Iris pigment epithelial cell (primary cell): ENCODE measurements at regions not wholly inside any gene's neighbourhood (a gene's known extent, or its start where the extent isn't known, plus 50 kb on each side); places are given as distances from the start of the nearest gene placed in this dataset.

Source experiments
- DNase-seq: peaks from one replicate; pipeline ENCODE4 v3.0.0-alpha.2; 2011; ENCODE audit warnings: low read depth

DNA sequence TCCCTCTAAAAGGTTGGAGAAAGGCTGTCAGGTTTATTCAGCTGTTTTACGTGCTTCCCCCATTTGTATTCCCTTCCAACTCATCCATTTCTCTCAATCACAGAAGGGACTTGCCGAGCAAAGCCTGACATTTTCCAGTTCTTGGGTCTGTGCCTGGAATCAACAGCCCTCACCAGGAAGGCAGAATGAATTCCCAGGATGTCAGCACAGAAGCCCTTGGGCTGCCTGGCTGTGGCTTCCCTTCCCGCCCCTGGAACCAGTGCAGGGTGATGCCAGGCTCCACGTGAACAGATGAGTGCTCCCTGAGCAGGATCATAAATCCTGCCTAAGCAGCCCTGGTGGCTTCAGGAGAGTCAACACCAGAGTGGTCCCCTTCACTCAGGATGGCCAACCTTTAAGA lies 86.1 kb upstream of the CD83 start:
- no peak for DNase-seq

DNA sequence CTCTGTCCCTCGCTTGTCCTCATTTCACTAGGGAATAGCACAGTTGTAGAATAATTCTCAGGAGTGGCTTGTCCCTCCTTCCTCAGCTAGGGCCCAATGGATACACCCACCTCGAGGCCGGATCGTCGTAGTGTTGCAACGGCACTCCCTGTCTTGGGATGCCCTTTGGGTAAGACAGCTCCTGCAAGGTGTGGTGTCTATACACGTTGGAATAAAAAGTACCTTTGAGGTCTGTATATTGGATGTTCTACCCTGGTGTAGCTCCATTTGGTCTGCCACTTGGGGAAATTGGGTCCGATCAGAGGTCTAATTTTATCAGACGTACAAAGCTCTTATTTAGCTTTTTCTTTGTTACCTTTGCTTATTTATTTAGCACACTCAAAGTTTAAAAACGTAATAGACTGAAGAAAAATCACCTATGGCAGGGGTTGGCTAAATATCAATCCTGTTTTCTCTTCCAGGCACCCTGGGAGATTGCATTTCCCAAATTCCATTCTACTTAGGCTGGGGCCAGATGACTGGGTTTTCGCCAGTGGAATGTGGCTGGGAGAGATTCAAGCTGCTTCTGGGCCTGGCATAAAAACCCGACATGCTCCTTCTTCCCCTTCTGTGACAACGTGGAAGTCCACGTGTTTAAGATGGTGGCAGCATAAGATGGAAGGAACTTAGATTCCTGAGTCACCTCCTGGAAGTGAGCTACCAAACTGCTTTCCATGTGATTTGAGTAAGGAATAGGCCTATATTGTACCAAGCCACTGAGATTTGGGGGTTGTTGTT lies 82.3 kb upstream of the CD83 start:
- peak; percentile 83 for DNase-seq

DNA sequence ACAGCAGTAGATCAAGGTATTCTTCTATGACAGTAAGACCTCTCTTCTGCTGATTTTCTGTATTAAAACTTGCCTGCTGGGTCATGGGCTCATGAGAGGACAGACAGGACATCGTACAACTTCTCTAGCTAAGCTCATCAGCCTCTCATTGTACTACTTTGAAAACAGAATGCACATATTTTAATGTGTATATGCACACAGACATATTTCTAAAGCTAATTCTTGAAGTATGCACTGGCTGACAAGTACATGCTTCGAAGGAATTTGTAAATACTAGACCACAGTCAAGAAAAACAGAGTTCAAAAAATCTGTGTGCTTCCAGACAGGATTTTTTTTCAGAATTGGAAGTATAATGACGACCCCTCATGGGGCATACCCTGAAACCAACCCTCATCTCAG lies 81.7 kb upstream of the CD83 start:
- DNase-seq = no peak

DNA sequence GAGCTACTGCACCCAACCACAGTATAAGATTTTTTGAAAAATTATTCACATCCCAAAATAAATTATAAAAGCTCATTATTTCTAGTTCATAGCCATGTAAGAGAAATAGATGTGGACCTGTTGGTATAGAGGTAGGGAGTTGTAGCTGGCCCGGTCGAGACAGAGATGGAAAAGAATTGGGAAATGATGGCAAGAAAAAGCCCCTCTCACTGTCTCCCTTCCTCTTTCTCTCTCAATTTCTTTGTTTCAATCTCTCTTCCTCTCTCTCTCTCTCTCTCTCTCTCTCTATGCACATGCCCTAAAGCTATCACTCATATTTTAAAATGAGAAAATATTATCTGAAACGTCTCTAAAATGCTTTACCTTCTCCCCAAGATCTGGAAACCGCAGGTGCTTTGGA lies 80.7 kb upstream of the CD83 start:
- DNase-seq = no peak

DNA sequence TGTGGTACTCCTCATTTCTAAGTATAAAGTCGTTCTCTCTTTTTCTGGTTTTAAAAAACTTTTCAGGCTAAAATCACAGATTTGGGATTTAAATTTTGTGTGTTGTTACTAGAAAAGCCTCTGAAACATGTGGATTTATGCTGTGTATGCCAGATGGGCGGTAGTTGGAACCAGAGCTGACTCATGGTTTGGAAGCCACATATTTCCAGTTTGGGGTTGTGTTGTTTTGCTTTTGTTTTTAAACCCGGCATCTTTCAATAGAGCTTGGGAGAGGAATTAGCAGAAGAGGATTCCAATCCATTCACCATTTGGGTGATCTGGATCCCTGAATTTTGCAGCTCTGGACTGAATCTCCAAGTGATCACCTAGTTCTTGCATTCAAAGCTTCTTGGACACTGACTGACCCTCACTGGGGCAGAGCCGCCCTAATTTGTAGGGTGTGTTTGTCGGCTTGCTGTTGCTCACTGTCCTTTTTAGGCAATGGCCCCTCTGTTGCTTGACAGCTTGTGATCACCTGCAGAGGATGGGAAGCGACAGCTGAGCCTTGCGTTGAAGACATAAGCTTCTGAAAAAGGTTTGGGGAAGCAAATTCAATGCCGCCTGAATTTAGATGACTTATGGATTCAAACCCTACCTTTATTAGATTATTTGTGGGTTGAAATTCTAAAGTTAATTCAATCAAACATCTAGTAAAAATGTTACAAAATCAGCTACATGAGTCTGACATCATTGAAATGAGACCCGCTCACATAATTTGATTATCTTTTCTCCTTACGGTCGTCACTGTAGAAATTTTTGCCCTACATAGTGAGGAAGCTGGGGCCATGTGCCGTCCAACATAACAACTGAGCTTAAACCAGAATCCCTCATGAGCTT lies 79.9 kb upstream of the CD83 start:
- peak; percentile 63 for DNase-seq

DNA sequence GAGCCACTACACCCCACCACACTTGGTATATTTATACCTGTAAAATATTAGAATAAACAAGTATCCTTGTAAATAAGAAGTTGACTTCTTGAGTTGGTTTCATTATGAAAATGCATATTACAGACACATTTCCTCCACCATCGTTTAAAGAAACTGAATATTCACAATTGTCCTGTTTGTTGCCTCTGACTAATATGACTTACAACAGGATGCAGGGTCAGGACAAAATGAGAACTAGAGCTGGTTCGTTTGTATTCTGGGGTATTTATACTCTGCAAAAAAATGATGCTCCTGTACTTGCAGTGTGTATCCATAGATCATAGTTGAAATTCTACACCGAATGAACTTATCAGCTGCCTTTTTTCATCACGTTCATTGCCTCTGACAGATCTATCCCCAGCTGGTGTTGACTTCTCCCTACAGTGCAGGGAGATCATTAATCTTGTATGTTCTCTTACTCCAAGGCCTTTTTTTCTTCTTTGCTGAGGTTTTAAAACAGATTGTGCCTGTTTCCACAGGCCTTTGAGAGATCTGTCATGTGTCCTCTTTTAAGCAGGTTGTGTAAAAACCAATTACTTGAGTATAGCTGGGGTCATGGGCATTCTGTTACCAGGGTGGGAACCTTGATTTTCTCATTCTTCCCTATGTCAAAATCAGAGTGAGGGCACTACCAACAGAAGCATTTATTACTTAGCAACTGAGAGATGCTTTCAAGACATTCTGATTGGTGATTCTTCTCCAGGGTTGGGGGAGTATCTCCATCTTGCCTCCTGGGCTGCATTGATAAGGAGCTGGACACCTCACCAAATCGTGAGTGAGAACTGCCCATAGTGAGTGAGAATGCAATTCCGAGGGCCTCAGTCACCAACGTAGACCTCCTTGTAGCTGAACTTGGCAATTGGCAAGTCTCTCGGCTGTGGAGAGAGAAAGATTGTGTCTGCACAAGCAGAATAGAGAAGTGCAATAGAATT lies 78.8 kb upstream of the CD83 start:
- DNase-seq = no peak

DNA sequence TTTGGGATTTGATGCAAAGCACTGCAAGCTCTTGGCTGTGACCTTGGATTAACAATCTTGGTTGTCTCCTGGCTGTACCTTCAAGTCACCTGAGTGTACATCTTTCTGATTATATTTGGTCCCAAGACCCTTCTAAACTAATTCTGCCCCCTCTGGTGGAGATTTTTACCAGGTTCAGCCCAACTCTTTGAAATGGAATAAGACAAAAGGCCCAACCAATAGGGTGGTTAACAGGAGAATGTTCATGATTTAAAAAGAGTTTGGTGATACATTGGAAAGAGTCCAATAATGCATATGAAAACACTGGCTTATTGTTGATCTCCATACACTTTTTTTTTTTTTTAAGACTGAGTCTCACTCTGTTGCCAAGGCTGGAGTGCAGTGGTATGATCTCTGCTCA lies 77.5 kb upstream of the CD83 start:
- DNase-seq = no peak

DNA sequence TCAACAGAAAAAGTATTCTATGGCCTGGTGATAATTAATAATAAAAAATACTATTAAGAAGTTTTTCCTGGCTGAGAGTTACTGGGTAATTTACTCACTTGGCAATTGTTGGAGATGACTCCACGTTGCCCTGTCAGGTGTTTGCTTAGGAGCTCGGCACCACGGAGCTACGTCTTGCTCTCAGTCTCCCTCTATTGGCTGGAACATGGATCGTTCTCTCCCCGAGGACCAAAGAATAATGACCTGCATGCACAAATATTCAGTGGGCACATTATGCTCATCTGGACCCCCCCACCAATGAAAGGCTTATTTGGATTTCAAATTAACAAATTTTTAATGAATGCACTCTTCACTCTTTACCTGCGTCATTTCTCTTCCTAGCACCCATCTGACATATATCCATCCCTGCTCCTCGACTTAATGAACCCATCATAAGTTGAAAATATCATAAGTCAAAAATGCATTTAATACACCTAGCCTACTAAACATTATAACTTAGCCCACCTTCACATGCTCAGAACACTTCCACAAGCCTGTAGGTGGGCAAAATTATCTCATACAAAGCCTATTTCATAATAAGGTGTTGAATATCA lies 71.0 kb upstream of the CD83 start:
- peak; percentile 42 for DNase-seq

DNA sequence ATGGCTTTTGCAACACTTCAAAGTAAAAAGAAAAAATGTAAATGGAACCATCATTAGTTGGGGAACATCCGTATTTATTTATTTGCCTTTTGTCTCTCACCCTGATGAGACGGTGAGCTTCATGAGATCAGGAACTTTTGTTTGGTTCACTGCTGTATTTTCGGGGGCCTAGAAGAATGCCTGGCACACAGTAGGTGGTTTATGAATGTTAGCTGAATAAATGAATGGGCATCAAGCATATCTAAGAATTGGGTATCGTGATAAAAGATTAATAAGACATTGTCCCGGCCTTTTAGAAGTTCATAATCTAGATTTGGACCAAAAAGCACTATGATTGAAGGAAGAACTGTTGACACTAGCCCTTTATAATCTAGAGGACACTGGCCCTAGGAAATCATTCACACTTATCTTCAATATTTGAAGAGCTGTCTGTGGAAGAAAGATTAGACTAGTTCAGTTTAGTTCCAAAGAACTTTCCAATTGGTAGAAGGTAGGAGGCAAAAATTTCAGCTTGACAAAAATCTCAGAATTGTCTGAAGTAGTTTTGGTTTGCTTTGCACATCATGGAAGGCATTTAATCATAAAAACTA lies 70.3 kb upstream of the CD83 start:
- no peak for DNase-seq

DNA sequence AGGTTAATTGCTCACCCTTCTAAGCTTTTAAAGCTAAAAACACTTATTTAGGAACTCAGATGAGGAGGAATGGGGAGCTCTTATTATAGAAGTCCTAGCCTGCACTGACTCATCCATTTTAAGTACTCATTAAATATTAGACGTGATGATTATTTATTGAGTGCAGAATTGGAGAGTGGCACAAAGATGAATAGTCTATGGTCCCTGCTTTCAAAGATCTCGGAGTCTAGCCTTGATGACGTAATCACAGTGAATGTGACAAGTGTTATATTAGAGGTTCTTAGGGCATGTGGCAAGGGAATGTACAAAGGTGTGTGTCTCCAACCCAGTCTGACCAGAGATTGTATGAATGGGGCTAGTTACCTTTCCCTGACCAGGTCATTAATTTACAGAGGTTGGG lies 68.7 kb upstream of the CD83 start:
- DNase-seq = no peak

DNA sequence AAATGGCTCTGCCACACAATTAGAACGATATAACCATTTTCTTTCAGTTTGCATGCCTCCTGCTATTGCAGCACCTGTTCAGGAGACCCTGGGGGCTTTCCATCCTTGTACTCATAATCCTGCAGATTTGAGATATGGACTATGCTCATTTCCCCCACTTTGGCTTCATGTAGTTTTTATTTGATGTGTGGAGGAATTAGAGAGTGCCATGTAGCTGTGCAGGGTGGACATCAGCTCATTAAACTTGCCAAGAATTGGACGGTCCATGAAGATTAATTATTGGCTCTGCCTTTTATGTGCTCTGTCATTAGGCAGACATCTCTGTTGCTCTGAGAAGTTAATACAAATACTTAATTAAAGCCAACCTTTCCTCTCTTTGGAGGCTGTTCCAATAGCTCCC lies 66.2 kb upstream of the CD83 start:
- DNase-seq = no peak

DNA sequence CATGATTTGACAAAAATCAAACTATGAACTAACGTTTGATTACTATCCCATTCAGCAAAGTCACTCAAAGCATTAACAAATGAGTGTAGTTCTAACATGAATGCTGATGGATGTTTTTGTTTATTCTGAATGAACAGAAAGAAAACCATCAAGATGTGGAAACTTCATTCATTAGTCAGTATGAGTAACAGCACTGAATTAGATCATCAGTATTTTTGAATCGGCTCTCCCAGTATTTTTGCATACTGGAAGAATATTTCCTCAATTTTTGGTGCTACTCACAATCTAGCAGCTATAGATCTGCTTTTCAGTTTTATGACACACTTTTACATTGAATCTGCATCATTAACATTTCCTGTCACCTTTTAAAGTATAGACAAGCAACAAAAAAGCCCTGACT lies 63.8 kb upstream of the CD83 start:
- peak; percentile 27 for DNase-seq

DNA sequence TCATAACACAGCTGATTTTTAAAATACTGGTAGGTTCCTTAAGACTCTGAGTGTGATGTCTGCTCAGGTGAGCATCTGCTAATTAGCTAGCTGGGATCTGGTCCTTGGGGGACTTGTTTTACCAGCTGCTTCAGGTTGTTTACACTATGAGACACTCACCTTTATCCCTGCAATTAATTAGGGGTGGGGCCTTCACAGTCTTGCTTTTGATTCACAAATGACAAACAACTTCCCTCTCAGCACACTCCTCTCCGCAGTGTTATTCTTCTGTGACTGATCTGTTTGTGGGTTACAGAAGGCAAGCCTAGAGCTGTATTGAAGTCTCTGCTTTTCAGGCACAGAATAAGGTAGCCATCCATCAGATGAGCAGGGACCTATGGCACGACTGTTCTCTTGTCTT lies 62.0 kb upstream of the CD83 start:
- DNase-seq = no peak

DNA sequence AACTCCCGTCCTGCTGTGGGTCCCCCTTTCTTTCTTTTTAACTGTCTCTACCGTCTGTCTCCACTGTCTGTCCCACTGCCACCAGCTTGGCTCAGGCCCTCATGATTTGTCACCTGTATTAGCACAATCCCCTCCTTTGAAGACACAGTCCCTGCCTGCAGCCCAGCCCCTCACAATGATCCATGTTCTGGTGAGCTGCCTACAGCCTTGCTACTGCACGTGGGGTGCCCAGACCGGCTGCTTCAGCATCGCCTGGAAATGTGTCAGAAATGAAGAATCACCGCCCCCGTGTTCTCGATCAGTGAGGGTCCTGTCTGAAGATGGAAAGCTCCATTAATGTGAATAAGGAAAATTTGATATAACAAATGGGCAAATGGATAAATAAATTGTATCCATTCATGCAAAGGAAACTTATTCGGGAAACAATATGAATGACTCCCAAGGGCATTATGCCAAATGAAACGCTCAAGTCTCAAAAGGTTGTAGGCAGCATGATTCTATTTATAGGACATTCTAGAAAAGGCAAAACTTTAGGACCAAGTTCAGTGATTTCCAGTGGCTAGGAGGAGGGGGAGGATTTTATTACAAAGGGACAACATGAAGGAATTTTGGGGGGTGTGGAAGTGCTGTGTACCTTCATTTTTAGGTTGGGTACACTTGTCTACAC lies 59.4 kb upstream of the CD83 start:
- DNase-seq = no peak

DNA sequence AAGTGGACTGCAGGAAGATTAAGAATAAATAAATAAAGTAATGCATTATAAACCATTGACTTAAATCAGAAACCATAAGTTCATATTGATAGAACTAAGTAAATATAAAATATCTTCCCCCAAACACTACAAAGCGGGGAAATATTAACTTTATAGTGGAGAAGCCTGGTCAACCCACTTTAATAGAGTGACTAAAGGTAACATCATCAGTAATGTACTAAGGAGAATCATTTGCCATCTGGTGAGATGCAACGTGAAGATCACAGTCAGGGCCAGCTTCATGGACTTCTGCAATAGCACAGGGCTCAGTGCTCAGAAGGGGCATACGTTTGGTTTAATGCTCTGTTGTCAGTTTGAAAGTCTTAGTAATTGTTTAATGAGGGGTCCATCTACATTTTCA lies 58.8 kb upstream of the CD83 start:
- no peak for DNase-seq

DNA sequence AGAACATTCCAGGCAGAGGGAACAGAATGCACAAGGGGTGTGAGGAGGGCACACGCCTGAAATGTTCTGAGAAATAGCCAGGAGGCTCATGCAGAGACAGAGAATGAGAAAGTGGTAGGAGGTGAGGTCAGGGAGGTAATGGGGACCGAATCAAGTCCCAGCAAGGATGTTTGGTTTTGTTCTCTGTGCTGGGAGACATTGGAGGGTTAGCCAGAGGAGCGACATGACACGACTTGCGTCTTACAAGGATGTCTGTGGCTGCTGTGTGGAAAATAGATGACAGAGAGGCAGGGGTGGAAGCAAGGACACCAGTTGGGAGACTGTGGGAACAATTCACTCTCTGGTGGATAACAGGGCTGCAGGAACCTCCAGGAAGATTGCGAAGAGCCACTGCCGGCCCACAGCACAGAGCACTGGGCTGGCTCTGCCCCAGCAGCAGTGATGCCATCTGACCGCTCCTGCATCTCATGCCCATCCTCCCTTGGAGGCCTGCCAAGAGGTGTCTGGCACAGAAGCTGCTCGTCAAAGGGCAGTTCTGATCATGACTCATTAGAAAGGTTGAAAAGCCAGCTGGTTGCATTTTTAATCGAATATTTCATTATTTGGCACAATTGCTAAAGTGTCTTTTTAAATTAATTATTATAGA lies 57.7 kb upstream of the CD83 start:
- DNase-seq = no peak

DNA sequence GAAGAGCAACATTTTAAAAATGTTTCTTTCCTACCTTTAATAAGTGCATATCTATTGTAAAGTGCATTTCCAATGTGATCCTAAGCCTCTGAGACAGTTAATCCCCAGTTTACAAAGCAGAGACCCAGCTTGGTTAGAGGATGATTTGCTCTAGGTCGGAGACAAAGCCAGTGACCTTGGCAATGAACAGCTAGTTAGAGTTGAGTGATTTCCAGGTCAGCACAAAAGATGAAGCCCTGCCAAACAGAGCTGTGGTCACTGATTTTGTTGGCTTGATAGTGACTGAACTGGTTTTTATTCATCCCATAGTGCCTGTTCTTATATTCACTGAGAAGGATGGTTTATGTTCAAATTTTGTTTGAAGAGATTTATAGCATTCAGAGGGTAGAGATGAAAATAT lies 56.6 kb upstream of the CD83 start:
- DNase-seq = no peak

DNA sequence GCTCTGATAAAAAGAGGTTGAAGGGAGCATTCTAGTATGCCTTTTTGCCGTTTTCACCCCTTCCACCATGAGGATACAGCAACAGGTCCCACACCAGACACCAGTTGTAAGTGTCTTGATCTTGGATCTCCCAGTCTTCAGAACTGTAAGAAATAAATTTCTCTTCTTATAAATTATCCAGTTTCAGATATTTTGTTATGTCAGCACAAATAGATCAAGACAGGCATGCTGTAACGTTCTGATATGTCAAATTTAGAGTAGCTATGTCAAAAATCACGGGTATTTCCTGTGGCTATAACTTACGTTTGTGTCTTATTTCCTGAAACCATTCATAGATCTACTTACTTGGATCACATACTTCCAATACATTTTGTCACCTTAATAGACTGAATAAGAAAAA lies 55.9 kb upstream of the CD83 start:
- no peak for DNase-seq

DNA sequence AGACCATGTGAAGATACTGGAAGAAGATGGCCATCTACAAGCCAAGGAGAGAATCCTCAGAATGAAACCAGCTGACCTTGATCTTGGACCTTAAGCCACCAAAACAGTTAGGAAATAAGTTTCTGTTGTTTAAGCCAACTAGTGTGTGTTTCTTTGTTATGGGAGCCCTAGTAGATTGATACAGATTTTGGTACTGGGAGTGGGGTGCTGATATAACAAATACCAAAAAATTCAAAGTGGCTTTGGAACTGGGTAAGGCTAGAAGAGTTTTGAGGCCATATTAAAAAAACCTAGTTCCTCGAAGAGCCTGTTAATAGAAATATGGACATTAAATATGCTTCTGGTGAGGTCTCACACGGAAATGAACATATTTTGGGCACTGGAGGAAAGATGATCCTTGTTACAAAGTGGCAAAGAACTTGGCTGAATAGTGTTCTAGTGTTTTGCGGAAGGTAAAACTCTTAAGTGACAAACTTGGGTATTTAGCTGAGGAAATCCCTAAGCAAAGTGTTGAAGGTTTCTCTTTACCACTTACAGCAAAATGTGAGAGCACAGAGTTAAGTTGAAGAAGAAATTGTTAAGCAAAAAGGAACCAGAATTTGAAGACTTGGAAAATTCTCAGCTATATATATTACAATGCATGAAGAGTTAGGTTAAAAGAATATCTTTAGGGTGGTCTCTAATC lies 55.1 kb upstream of the CD83 start:
- no peak for DNase-seq

DNA sequence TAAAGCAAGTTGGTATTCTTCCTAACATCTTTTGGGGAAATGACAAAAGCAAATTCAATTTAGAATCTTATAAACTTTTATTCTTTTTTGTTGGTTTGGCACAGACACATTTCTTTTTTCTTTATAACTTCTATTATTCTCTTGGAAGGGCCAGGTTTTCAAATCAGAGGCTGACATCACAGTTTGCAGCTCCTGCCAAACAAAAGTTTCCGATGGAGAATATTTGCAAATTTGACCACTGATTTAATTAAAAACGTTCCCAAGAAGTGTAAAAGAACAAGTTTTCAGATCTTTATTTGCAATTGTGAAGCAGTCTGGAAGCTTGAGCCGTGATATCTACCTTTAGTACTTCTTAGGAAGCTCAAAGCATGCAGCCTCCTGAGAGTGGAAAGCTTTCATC lies 53.8 kb upstream of the CD83 start:
- DNase-seq = no peak
